Activated T-cell treated with anti-CD3 and anti-CD28 coated beads, Interleukin-2, amount 50 U/mL, for 72 hours (primary cell): ENCODE measurements at regions not wholly inside any gene's neighbourhood (a gene's known extent, or its start where the extent isn't known, plus 50 kb on each side); places are given as distances from the start of the nearest gene placed in this dataset.
"Not testable (repeated sequence)": the region's sequence is repeated elsewhere in the genome, so short reads cannot be mapped to it uniquely, and the experiment has no call there.

Experiments
- ATAC-seq, 2 donors: fragments of 150-1000 bp; cut with Tn5 transposase; replicated peaks in 1 of 2; 2 replicates each; pipeline ENCODE4 v1.10.0; 2021; ENCODE audit warnings: moderate library complexity in 2 of 2, mild to moderate bottlenecking in 1 of 2
- DNase-seq, 2 donors: peaks; one replicate each; pipeline ENCODE4 v3.0.0; 2021 to 2022; ENCODE audit warnings: mixed read lengths in 1 of 2
- H3K27ac Mint-ChIP-seq: one replicate; pipeline ENCODE4 v1.8.0; 2022; ENCODE audit warnings: mild to moderate bottlenecking, moderate library complexity, mixed read lengths
- H3K27me3 Mint-ChIP-seq: one replicate; pipeline ENCODE4 v1.8.0; 2022; ENCODE audit warnings: low read depth, mixed read lengths
- H3K36me3 Mint-ChIP-seq, 2 donors: one replicate each; pipeline ENCODE4 v1.8.0; 2022; ENCODE audit warnings: mixed read lengths in 2 of 2, mild to moderate bottlenecking in 1 of 2; ENCODE audit not compliant: insufficient read depth in 2 of 2
- H3K4me1 Mint-ChIP-seq: one replicate; pipeline ENCODE4 v1.8.0; 2022; ENCODE audit warnings: low read depth, mixed read lengths
- H3K4me3 Mint-ChIP-seq, 2 donors: one replicate each; pipeline ENCODE4 v1.8.0; 2022; ENCODE audit warnings: mild to moderate bottlenecking in 2 of 2, mixed read lengths in 2 of 2, moderate library complexity in 2 of 2
- H3K9me3 Mint-ChIP-seq, 2 donors: one replicate each; pipeline ENCODE4 v1.8.0; 2022; ENCODE audit warnings: mixed read lengths in 2 of 2

GRCh38 chr4:53959343-53960120 lies 104.9 kb downstream of the CHIC2 start:
- Mint-ChIP-seq H3K27ac (no peak overlapping the region), H3K4me1 (no peaks in the 10 kb centered on the region), H3K36me3 (no peaks in the 10 kb centered on the region), H3K4me3 (no peak overlapping the region), H3K27me3 (no peaks in the 10 kb centered on the region), H3K9me3 (no peaks in the 10 kb centered on the region)
- ATAC-seq (no peak), DNase-seq (no peak)

GRCh38 chr4:53956454-53956853 lies 108.0 kb downstream of the CHIC2 start:
- Mint-ChIP-seq H3K36me3 (no peaks in the 10 kb centered on the region), H3K9me3 (no peaks in the 10 kb centered on the region), H3K27me3 (no peaks in the 10 kb centered on the region), H3K4me1 (no peaks in the 10 kb centered on the region), H3K4me3 (no peak overlapping the region), H3K27ac (no peak overlapping the region)
- no peak for ATAC-seq
- DNase-seq: no peak

GRCh38 chr4:53956053-53956452 lies 108.4 kb downstream of the CHIC2 start:
- Mint-ChIP-seq H3K4me1 (no peaks in the 10 kb centered on the region), H3K9me3 (no peaks in the 10 kb centered on the region), H3K27me3 (no peaks in the 10 kb centered on the region), H3K27ac (no peak overlapping the region), H3K4me3 (no peak overlapping the region), H3K36me3 (no peaks in the 10 kb centered on the region)
- DNase-seq (no peak), ATAC-seq (no peak)

GRCh38 chr4:53951414-53951813 lies 113.0 kb downstream of the CHIC2 start:
- H3K27me3 Mint-ChIP-seq: no peaks in the 10 kb centered on the region
- H3K4me3 Mint-ChIP-seq: no peak overlapping the region
- no peak for DNase-seq
- no peaks in the 10 kb centered on the region for H3K9me3 Mint-ChIP-seq
- H3K27ac Mint-ChIP-seq: no peak overlapping the region
- no peaks in the 10 kb centered on the region for H3K4me1 Mint-ChIP-seq
- ATAC-seq: no peak
- no peaks in the 10 kb centered on the region for H3K36me3 Mint-ChIP-seq

GRCh38 chr4:53943345-53944085 lies 120.9 kb downstream of the CHIC2 start:
- H3K27ac Mint-ChIP-seq: no peak overlapping the region
- H3K4me3 Mint-ChIP-seq: no peak overlapping the region
- no peaks in the 10 kb centered on the region for H3K4me1 Mint-ChIP-seq
- DNase-seq: no peak
- H3K9me3 Mint-ChIP-seq: peaks cover 4 to 6% of the 10 kb centered on the region in 2 donors
- H3K27me3 Mint-ChIP-seq: no peaks in the 10 kb centered on the region
- ATAC-seq: no peak
- peaks cover 2 to 4% of the 10 kb centered on the region in 2 donors for H3K36me3 Mint-ChIP-seq

- DNase-seq (no peak), ATAC-seq (peak in 1 of 2 donors; percentile 55)
- H3K27ac Mint-ChIP-seq: no peak overlapping the region
These were observed 121.7 kb downstream of the CHIC2 start for GRCh38 chr4:53942712-53943111.

GRCh38 chr4:53941331-53941730 lies 123.1 kb downstream of the CHIC2 start:
- no peaks in the 10 kb centered on the region for H3K4me1 Mint-ChIP-seq
- no peaks in the 10 kb centered on the region for H3K27me3 Mint-ChIP-seq

More at GRCh38 chr4:53942712-53943111, 121.7 kb downstream of the CHIC2 start:
- Mint-ChIP-seq H3K4me1 (no peaks in the 10 kb centered on the region), H3K27me3 (no peaks in the 10 kb centered on the region), H3K36me3 (peaks cover 2 to 4% of the 10 kb centered on the region in 2 donors), H3K4me3 (no peak overlapping the region), H3K9me3 (peaks cover 4 to 6% of the 10 kb centered on the region in 2 donors)

GRCh38 chr4:53939892-53940291 lies 124.5 kb downstream of the CHIC2 start:
- not testable (repeated sequence) for ATAC-seq, H3K36me3 Mint-ChIP-seq, DNase-seq, H3K4me3 Mint-ChIP-seq, H3K4me1 Mint-ChIP-seq, H3K27me3 Mint-ChIP-seq, H3K9me3 Mint-ChIP-seq, H3K27ac Mint-ChIP-seq

More at GRCh38 chr4:53941331-53941730, 123.1 kb downstream of the CHIC2 start:
- DNase-seq (no peak), ATAC-seq (no peak)
- H3K4me3 Mint-ChIP-seq: no peak overlapping the region
- H3K36me3 Mint-ChIP-seq: peaks cover 2 to 4% of the 10 kb centered on the region in 2 donors
- H3K9me3 Mint-ChIP-seq: peaks cover 4 to 6% of the 10 kb centered on the region in 2 donors
- no peak overlapping the region for H3K27ac Mint-ChIP-seq

- Mint-ChIP-seq H3K27ac (no peak overlapping the region), H3K36me3 (peaks cover 2 to 5% of the 10 kb centered on the region in 2 donors)
These were observed 126.5 kb downstream of the CHIC2 start for GRCh38 chr4:53937918-53938317.

GRCh38 chr4:53937327-53937726 lies 127.1 kb downstream of the CHIC2 start:
- DNase-seq: no peak
- Mint-ChIP-seq H3K27me3 (no peaks in the 10 kb centered on the region), H3K4me3 (no peak overlapping the region), H3K36me3 (peaks cover 2 to 6% of the 10 kb centered on the region in 2 donors), H3K27ac (no peak overlapping the region), H3K9me3 (peaks cover 4 to 6% of the 10 kb centered on the region in 2 donors), H3K4me1 (no peaks in the 10 kb centered on the region)
- no peak for ATAC-seq

More at GRCh38 chr4:53937918-53938317, 126.5 kb downstream of the CHIC2 start:
- no peaks in the 10 kb centered on the region for H3K4me1 Mint-ChIP-seq
- peaks cover 4 to 6% of the 10 kb centered on the region in 2 donors for H3K9me3 Mint-ChIP-seq
- H3K4me3 Mint-ChIP-seq: no peak overlapping the region
- ATAC-seq (no peak), DNase-seq (no peak)
- H3K27me3 Mint-ChIP-seq: no peaks in the 10 kb centered on the region

GRCh38 chr4:53935780-53936179 lies 128.6 kb downstream of the CHIC2 start:
- ATAC-seq (no peak), DNase-seq (no peak)
- Mint-ChIP-seq H3K4me1 (no peaks in the 10 kb centered on the region), H3K27ac (no peak overlapping the region), H3K9me3 (peaks cover 4 to 6% of the 10 kb centered on the region in 2 donors), H3K36me3 (peaks cover 2 to 6% of the 10 kb centered on the region in 2 donors), H3K4me3 (no peak overlapping the region), H3K27me3 (no peaks in the 10 kb centered on the region)

- DNase-seq (no peak), ATAC-seq (no peak)
- no peaks in the 10 kb centered on the region for H3K27me3 Mint-ChIP-seq
- no peak overlapping the region for H3K27ac Mint-ChIP-seq
- peaks cover 0 to 2% of the 10 kb centered on the region in 2 donors for H3K36me3 Mint-ChIP-seq
- no peak overlapping the region for H3K4me3 Mint-ChIP-seq
- no peaks in the 10 kb centered on the region for H3K4me1 Mint-ChIP-seq
- H3K9me3 Mint-ChIP-seq: no peaks in the 10 kb centered on the region
These were observed 131.4 kb downstream of the CHIC2 start for GRCh38 chr4:53932796-53933610.
